ENCODE measurements at regions not wholly inside any gene's neighbourhood (a gene's known extent, or its start where the extent isn't known, plus 50 kb on each side); places are given as distances from the start of the nearest gene placed in this dataset.

- DNase-seq, result no peak
- no peak for TF ChIP-seq POLR2A (IDR thresholded peaks at IDR 0.05)
- no peak for TF ChIP-seq CTCF (IDR thresholded peaks at IDR 0.05)
- no peaks in the 10 kb centered on the region for H3K27me3 ChIP-seq
- no peak overlapping the region for H3K4me3 ChIP-seq
- no peaks in the 10 kb centered on the region for H3K36me3 ChIP-seq
- no peak overlapping the region for H3K27ac ChIP-seq
- H3K4me1 ChIP-seq, result no peaks in the 10 kb centered on the region
- intact Hi-C loops (cut with DNase I; ENCODE audit: low total_unique reads), result no loop called here
- no peaks in the 10 kb centered on the region for H3K9me3 ChIP-seq
These were observed 988.9 kb downstream of the RAB28 start for GRCh38 chr4:12495211-12495610.

- TF ChIP-seq POLR2A (IDR thresholded peaks at IDR 0.05) (no peak), CTCF (IDR thresholded peaks at IDR 0.05) (no peak)
- DNase-seq, result no peak
- Histone ChIP-seq H3K27me3 (no peaks in the 10 kb centered on the region), H3K4me1 (no peaks in the 10 kb centered on the region), H3K9me3 (no peaks in the 10 kb centered on the region), H3K27ac (no peak overlapping the region), H3K4me3 (no peak overlapping the region), H3K36me3 (no peaks in the 10 kb centered on the region)
- intact Hi-C loops (cut with DNase I; ENCODE audit: low total_unique reads), result no loop called here
These were observed 991.3 kb downstream of the RAB28 start for GRCh38 chr4:12492730-12493393.

- Histone ChIP-seq H3K27me3 (no peaks in the 10 kb centered on the region), H3K9me3 (no peaks in the 10 kb centered on the region), H3K27ac (no peak overlapping the region), H3K4me3 (no peak overlapping the region), H3K4me1 (no peaks in the 10 kb centered on the region), H3K36me3 (no peaks in the 10 kb centered on the region)
- no peak for DNase-seq
- intact Hi-C loops (cut with DNase I; ENCODE audit: low total_unique reads), result no loop called here
- TF ChIP-seq CTCF (IDR thresholded peaks at IDR 0.05) (no peak), POLR2A (IDR thresholded peaks at IDR 0.05) (no peak)
These were observed 995.5 kb downstream of the RAB28 start for GRCh38 chr4:12488672-12489071.

- Histone ChIP-seq H3K27ac (no peak overlapping the region), H3K36me3 (peaks cover 0 to 3% of the 10 kb centered on the region in 2 donors), H3K27me3 (no peaks in the 10 kb centered on the region), H3K9me3 (no peaks in the 10 kb centered on the region), H3K4me1 (no peaks in the 10 kb centered on the region), H3K4me3 (no peak overlapping the region)
- intact Hi-C loops (cut with DNase I; ENCODE audit: low total_unique reads), result no loop called here
- TF ChIP-seq CTCF (IDR thresholded peaks at IDR 0.05), result no peak
- no peak for TF ChIP-seq POLR2A (IDR thresholded peaks at IDR 0.05)
- no peak for DNase-seq
These were observed 997.1 kb downstream of the RAB28 start for GRCh38 chr4:12487000-12487399.

- H3K27me3 ChIP-seq, result no peaks in the 10 kb centered on the region
- H3K4me3 ChIP-seq, result no peak overlapping the region
- TF ChIP-seq POLR2A (IDR thresholded peaks at IDR 0.05), result no peak
- no peak for TF ChIP-seq CTCF (IDR thresholded peaks at IDR 0.05)
- no peak for DNase-seq
- H3K27ac ChIP-seq, result no peak overlapping the region
- H3K36me3 ChIP-seq, result no peaks in the 10 kb centered on the region
- H3K4me1 ChIP-seq, result no peaks in the 10 kb centered on the region
- intact Hi-C loops (cut with DNase I; ENCODE audit: low total_unique reads), result no loop called here
- no peaks in the 10 kb centered on the region for H3K9me3 ChIP-seq
These were observed 1012.1 kb downstream of the RAB28 start for GRCh38 chr4:12472087-12472486.
